K562 (cell line): ENCODE measurements at regions not wholly inside any gene's neighbourhood (a gene's known extent, or its start where the extent isn't known, plus 50 kb on each side); places are given as distances from the start of the nearest gene placed in this dataset.

ENCODE experiments used
- ATAC-seq: fragments of 200-7000 bp; cut with Tn5 transposase; 3 replicates; pipeline ENCODE4 v1.9.1; 2020; ENCODE audit warnings: moderate library complexity
- BruUV-seq: library from RNA; stranded (reverse); fragments of 400-500 nt; replicated peaks from 2 replicates; lab custom pipeline; 2021; lab: Mats Ljungman, UMichigan
- CTCF ChIA-PET: fragments of 300-600 bp; formaldehyde crosslinking; extraction: SDS; loops from one replicate; lab custom pipeline; 2021; ENCODE audit warnings: low intra/inter-chr PET ratio; lab: Yijun Ruan, JAX
- POLR2A ChIA-PET: fragments of 300-600, 350-650 bp; sonication (Branson Sonifier 250); formaldehyde crosslinking; extraction: SDS; loops from one replicate; lab custom pipeline; 2021; ENCODE audit warnings: antibody characterized with exemption, inconsistent platforms; lab: Yijun Ruan, JAX
- DNase-seq, 4 experiments: peaks; one replicate each; pipeline versions ENCODE4 v3.0.0 to v3.0.0-alpha.2; 2011 to 2018; ENCODE audit warnings: low spot score in 3 of 4, mixed read lengths in 3 of 4; ENCODE audit errors: extremely low read depth in 1 of 4
- FAIRE-seq: peaks from 2 replicates; lab custom pipeline; 2011; peaks lifted over from hg19 to GRCh38; lab: Jason Lieb, UNC
- H2AFZ ChIP-seq: 2 replicates; pipeline ENCODE4 v1.6.0; 2011; ENCODE audit warnings: low read depth, low read length, control low read depth, inconsistent platforms
- H3K27ac ChIP-seq: fragments of 200-600 bp; 3 replicates; pipeline ENCODE4 v1.8.0; 2011; ENCODE audit warnings: low read depth, mild to moderate bottlenecking, control low read depth, inconsistent platforms, low read length, moderate library complexity, mixed read lengths; ENCODE audit errors: extremely low read depth
- H3K27me3 ChIP-seq, 2 experiments: fragments of 300-600 bp in 1 of 2; 2 replicates in 1 of 2; 3 replicates in 1 of 2; pipeline versions ENCODE4 v1.6.0 to v1.8.0; 2011; ENCODE audit warnings: inconsistent platforms in 2 of 2, low read length in 2 of 2, mild to moderate bottlenecking in 1 of 2, mixed read lengths in 1 of 2, moderate library complexity in 1 of 2; ENCODE audit not compliant: control insufficient read depth in 2 of 2, insufficient read depth in 2 of 2
- H3K36me3 ChIP-seq: fragments of 300-600 bp; 3 replicates; pipeline ENCODE4 v1.8.0; 2011; ENCODE audit warnings: mild to moderate bottlenecking, low read length, inconsistent platforms; ENCODE audit not compliant: control insufficient read depth, insufficient read depth
- H3K4me1 ChIP-seq, 2 experiments: fragments of 200-600 bp in 1 of 2; replicated peaks in 1 of 2; 2 replicates in 1 of 2; 3 replicates in 1 of 2; pipeline versions ENCODE4 v1.5.1 to v1.8.0; 2011; ENCODE audit warnings: inconsistent platforms in 2 of 2, low read length in 2 of 2, mild to moderate bottlenecking in 1 of 2, mixed read lengths in 1 of 2, moderate library complexity in 1 of 2; ENCODE audit not compliant: control insufficient read depth in 2 of 2, insufficient read depth in 2 of 2
- H3K4me2 ChIP-seq: 2 replicates; pipeline ENCODE4 v1.6.1; 2011; ENCODE audit warnings: low read length, control low read depth, inconsistent platforms, mixed read lengths; ENCODE audit not compliant: insufficient read depth
- H3K4me3 ChIP-seq: fragments of 200-600 bp; sonication (generic), shearing (Covaris generic); 2 replicates; pipeline ENCODE4 v1.5.1; 2016; ENCODE audit warnings: control low read depth, inconsistent platforms
- H3K79me2 ChIP-seq: fragments of 200-600 bp; 3 replicates; pipeline ENCODE4 v1.8.0; 2011; ENCODE audit warnings: low read length, inconsistent platforms; ENCODE audit not compliant: control insufficient read depth, insufficient read depth
- H3K9ac ChIP-seq, 2 experiments: 2 replicates each; pipeline versions ENCODE4 v1.6.0 to v1.6.1; 2011; ENCODE audit warnings: low read depth in 2 of 2, low read length in 2 of 2, control low read depth in 1 of 2, inconsistent platforms in 1 of 2, mild to moderate bottlenecking in 1 of 2, mixed read lengths in 1 of 2; ENCODE audit not compliant: insufficient read depth in 1 of 2
- H3K9me1 ChIP-seq: one replicate; pipeline ENCODE4 v1.6.0; 2011; ENCODE audit warnings: inconsistent platforms, mild to moderate bottlenecking, low read length, moderate library complexity; ENCODE audit not compliant: control insufficient read depth, insufficient read depth
- H3K9me3 ChIP-seq: replicated peaks from 2 replicates; pipeline ENCODE4 v1.5.1; 2011; ENCODE audit warnings: low read depth, low read length, inconsistent platforms; ENCODE audit not compliant: control insufficient read depth, insufficient read depth
- H4K20me1 ChIP-seq: replicated peaks from 2 replicates; pipeline ENCODE4 v1.6.1; 2011; ENCODE audit warnings: low read length, inconsistent platforms, mixed read lengths; ENCODE audit not compliant: control insufficient read depth, insufficient read depth
- E2F3 ChIP-seq: fragments of 250-450 bp; sonication (Bioruptor Pico); IDR thresholded peaks from 2 replicates; pipeline ENCODE4 v1.4.0; 2020; ENCODE audit warnings: mild to moderate bottlenecking
- ERF ChIP-seq: fragments of 450-650 bp; formaldehyde crosslinking; IDR thresholded peaks from 2 replicates; pipeline ENCODE4 v1.4.0; 2020; ENCODE audit warnings: mild to moderate bottlenecking, mixed read lengths
- KLF6 ChIP-seq: fragments of 250-450 bp; sonication (Bioruptor Pico); IDR thresholded peaks from 2 replicates; pipeline ENCODE4 v1.4.0; 2020; ENCODE audit warnings: mild to moderate bottlenecking, moderate library complexity, borderline replicate concordance
- L3MBTL2 ChIP-seq: fragments of 450-650 bp; IDR thresholded peaks from 2 replicates; pipeline ENCODE4 v1.6.1; 2016; ENCODE audit warnings: mild to moderate bottlenecking, moderate library complexity
- NCOA1 ChIP-seq: fragments of 450-650 bp; IDR thresholded peaks from 2 replicates; pipeline ENCODE4 v1.6.1; 2016; ENCODE audit warnings: low read depth
- PRPF4 ChIP-seq: fragments of 200-400 bp; formaldehyde crosslinking; IDR thresholded peaks from one replicate; pipeline ENCODE4 v1.6.1; 2017; ENCODE audit warnings: low read length, low read depth, mild to moderate bottlenecking; ENCODE audit not compliant: insufficient read depth, poor library complexity, severe bottlenecking
- PTRF ChIP-seq: fragments of 450-650 bp; IDR thresholded peaks from 2 replicates; pipeline ENCODE4 v1.6.1; 2016; ENCODE audit warnings: mild to moderate bottlenecking, missing genetic modification characterization, missing compliant biosample characterization
- RAD51 ChIP-seq: fragments of 450-650 bp; IDR thresholded peaks from 2 replicates; pipeline ENCODE4 v1.7.1; 2016; ENCODE audit warnings: low read depth, mild to moderate bottlenecking, borderline replicate concordance
- SLC30A9 ChIP-seq: fragments of 250-450 bp; sonication (Bioruptor Pico); IDR thresholded peaks from 2 replicates; pipeline ENCODE4 v1.8.0; 2022; ENCODE audit warnings: mild to moderate bottlenecking, moderate library complexity
- TCF7L2 ChIP-seq: fragments of 150-350 bp; IDR thresholded peaks from 2 replicates; pipeline ENCODE4 v1.6.1; 2016; ENCODE audit warnings: low read depth, mild to moderate bottlenecking, low read length, moderate library complexity
- TFAM ChIP-seq: fragments of 250-450 bp; sonication (Bioruptor Pico); conservative IDR thresholded peaks from 2 replicates; pipeline ENCODE4 v1.5.0; 2021; ENCODE audit warnings: mild to moderate bottlenecking, moderate library complexity
- TRIM25 ChIP-seq: fragments of 450-650 bp; IDR thresholded peaks from 2 replicates; pipeline ENCODE4 v1.7.0; 2016; ENCODE audit warnings: borderline replicate concordance
- XRCC5 ChIP-seq: fragments of 200-400 bp; formaldehyde crosslinking; IDR thresholded peaks from 2 replicates; pipeline ENCODE4 v1.6.1; 2017; ENCODE audit warnings: low read depth, mild to moderate bottlenecking, low read length
- ZKSCAN1 ChIP-seq: fragments of 150-350 bp; IDR thresholded peaks from 2 replicates; pipeline ENCODE4 v1.6.1; 2016; ENCODE audit warnings: low read depth, low read length
- ZNF551 ChIP-seq: fragments of 250-450 bp; sonication (Bioruptor Pico); IDR thresholded peaks from 2 replicates; pipeline ENCODE4 v1.5.0; 2021; ENCODE audit warnings: mild to moderate bottlenecking, moderate library complexity
- ZNF764 ChIP-seq: fragments of 250-450 bp; sonication (Bioruptor Pico); IDR thresholded peaks from 2 replicates; pipeline ENCODE4 v1.4.0; 2020; ENCODE audit warnings: low read depth, mild to moderate bottlenecking, moderate library complexity
- WGBS: fragments of 100-300 bp; shearing (Covaris generic); methylation state at CpG from one replicate; pipeline ENCODE4 v1.1.6; 2016; ENCODE audit warnings: low coverage, mixed read lengths; ENCODE audit not compliant: insufficient coverage; ENCODE audit errors: missing lambda C conversion rate; 5-methylcytosine and 5-hydroxymethylcytosine counted together
- in situ Hi-C: fragments of 300-500 bp; cut with MboI; formaldehyde crosslinking; loops from 4 replicates; pipeline ENCODE4 v1.15.0; 2018; ENCODE audit warnings: inconsistent platforms, mixed read lengths
- intact Hi-C: fragments of 100-400 bp; cut with micrococcal nuclease; formaldehyde crosslinking; loops from 2 replicates; pipeline ENCODE4 v1.14.2; 2022

- no peak for FAIRE-seq
- WGBS, result 5% methylated on average over 2 of the region's 2 CpGs
These were observed 141.2 kb downstream of the BMP2 start for GRCh38 chr20:6908673-6909072.

More at GRCh38 chr20:6908673-6909072, 141.2 kb downstream of the BMP2 start:
- Histone ChIP-seq H3K4me1 (no peaks in the 10 kb centered on the region), H3K4me2 (no peak overlapping the region), H3K4me3 (no peak overlapping the region), H3K27me3 (no peaks in the 10 kb centered on the region), H3K9me1 (no peaks in the 10 kb centered on the region), H3K79me2 (no peaks in the 10 kb centered on the region), H3K27ac (no peak overlapping the region), H4K20me1 (no peaks in the 10 kb centered on the region), H2AFZ (no peak overlapping the region), H3K9ac (no peak overlapping the region), H3K36me3 (no peaks in the 10 kb centered on the region)
- intact Hi-C loops, result no loop called here
- DNase-seq, result no peak
- ChIA-PET POLR2A (no interaction called here), CTCF (no interaction called here)
- in situ Hi-C loops, result no loop called here
- BruUV-seq, result no TSS peak
- ATAC-seq, result no peak
- no peak for TF ChIP-seq ZNF551 (CRISPR knock-in tag)
- TF ChIP-seq SLC30A9 (CRISPR knock-in tag), result no peak
- no peak for TF ChIP-seq PRPF4
- TF ChIP-seq ZKSCAN1, result no peak
- TF ChIP-seq TCF7L2, result no peak
- no peak for TF ChIP-seq ZNF764
- no peak for TF ChIP-seq ERF (CRISPR knock-in tag)
- no peak for TF ChIP-seq TRIM25
- no peak for TF ChIP-seq KLF6 (CRISPR knock-in tag)
- TF ChIP-seq E2F3 (CRISPR knock-in tag), result no peak
- TF ChIP-seq TFAM, result no peak
- no peak for TF ChIP-seq XRCC5
- TF ChIP-seq RAD51, result no peak
- no peak for TF ChIP-seq PTRF
- no peak for TF ChIP-seq L3MBTL2
- TF ChIP-seq NCOA1, result no peak
- TF ChIP-seq, all 486 proteins: peak for 0
- no peaks in the 10 kb centered on the region for H3K9me3 ChIP-seq
